COLO829 (cell line): ENCODE measurements at regions not wholly inside any gene's neighbourhood (a gene's known extent, or its start where the extent isn't known, plus 50 kb on each side); places are given as distances from the start of the nearest gene placed in this dataset.

ENCODE experiments used
- DNase-seq: peaks from one replicate; pipeline ENCODE4 v3.0.0; 2012; ENCODE audit warnings: low spot score

DNA sequence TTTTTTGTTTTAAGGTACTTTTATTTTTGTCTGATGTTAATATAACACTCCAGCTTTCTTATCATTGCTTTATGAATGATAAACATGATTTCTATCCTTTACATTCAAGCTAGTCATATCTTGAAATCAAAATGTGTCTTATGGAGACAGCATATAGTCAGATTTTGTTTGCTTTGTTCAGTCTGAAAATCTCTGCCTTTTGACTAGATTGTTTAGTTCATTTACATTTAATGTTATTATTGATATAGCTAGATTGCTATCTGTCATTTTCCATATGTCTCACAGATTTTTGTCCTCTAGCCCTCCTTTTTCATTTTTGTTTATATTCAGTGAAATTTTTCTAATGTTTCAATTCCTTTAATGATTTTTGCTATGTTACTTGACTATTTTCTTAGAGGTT lies 332.8 kb downstream of the SMOC2 start:
- DNase-seq = no peak

DNA sequence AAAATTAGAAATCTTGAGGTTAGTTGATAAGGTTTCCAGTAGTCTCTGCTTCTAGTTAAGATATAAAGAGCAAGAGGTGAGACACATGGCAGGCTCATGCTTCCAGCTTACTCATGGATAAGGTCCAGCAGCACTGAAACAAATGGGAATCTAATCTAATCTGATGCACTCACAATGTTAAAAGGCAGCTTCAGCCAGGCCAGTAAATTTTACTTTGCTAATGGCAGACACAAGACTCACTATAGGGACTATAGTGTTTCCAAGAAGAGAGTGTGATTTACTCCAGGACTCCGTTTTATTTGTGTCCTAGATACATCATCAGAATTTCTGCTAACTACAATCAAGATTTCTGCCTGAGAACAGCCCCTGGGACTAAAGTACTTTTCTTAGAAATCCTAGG lies 324.8 kb downstream of the SMOC2 start:
- no peak for DNase-seq

DNA sequence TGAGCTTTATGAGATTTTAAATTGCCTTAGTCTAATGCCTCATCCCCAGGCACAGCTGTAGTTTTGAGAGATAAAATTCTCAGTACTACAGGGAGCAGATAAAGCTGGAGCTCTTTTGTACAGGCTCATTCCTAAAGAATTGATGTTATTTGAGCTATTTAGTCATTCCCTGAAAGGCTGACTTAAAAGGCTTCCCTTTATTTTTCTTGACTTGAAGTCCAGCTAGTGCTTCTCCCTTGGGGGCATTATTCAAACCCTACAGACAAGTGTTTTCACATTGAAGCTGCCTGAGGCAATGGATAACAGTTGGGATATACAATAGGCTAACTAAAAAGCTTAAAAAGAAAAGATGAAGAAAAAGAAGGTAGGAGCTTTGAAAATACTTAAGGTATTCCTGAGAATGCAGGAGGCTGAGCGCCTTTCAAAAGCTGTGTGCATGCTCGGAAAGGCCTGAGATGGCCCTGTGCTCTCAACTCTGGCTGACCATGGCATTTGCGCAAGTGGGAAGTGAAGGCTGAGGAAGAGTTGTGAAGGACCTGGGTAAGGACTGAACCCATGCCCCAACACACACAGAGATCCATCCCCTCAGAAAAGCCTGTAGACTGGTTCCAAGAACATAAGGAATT lies 315.1 kb downstream of the SMOC2 start:
- DNase-seq = no peak

DNA sequence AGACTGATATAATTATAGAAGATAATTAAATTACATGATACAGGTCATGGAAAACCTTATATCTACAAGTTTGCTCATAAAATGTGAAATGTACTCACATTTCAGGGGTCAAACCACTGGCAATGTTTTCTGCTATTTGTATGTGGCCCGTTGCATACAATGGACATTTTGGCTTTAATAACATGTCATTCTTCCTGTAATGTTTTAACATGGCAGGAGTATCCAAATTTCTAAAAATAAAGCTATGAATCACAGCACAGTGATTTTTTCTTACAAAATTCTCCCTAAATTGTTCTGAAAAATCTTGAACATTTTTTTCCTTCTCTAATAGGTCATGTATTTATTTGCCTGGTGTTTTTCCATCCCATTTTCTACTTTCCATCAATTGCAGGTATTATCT lies 305.7 kb downstream of the SMOC2 start:
- no peak for DNase-seq

DNA sequence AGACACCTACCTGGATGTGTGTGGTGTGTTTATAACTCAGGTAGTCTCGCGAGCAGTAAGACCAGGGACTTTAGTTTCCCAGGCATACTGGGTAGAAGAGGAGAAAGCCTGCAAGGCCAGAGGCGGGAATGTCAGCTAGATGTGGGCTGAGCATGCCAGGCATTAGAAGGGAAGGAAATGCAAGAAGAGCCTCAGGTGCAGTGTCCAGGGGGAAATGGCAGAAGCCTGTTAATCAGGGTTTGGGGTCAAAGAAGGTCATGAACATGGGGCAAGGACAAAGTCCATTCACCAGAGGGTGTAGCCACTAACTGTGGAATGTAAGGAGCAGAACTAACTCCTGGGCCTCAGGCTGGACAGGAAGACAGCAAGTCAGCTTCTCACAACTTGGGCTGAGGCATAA lies 305.0 kb downstream of the SMOC2 start:
- DNase-seq = no peak

DNA sequence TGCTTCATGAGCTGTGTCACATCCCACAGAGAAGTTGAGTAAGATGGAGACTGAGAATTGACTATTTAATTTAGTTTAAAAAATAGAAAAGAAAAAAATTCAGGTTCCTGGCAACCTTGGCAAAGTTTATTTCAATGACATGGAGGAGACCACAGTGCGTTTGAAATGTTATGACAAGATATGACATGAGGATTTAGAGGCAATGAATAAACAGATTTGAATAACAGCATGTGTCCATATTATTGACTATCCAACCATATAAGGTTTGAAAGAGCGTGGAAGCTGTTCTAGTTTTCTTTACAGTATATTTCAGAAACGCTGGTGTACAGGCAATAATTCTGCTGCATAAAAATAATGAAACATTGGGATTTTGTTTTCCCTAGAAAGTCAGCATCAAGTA lies 303.9 kb downstream of the SMOC2 start:
- no peak for DNase-seq

DNA sequence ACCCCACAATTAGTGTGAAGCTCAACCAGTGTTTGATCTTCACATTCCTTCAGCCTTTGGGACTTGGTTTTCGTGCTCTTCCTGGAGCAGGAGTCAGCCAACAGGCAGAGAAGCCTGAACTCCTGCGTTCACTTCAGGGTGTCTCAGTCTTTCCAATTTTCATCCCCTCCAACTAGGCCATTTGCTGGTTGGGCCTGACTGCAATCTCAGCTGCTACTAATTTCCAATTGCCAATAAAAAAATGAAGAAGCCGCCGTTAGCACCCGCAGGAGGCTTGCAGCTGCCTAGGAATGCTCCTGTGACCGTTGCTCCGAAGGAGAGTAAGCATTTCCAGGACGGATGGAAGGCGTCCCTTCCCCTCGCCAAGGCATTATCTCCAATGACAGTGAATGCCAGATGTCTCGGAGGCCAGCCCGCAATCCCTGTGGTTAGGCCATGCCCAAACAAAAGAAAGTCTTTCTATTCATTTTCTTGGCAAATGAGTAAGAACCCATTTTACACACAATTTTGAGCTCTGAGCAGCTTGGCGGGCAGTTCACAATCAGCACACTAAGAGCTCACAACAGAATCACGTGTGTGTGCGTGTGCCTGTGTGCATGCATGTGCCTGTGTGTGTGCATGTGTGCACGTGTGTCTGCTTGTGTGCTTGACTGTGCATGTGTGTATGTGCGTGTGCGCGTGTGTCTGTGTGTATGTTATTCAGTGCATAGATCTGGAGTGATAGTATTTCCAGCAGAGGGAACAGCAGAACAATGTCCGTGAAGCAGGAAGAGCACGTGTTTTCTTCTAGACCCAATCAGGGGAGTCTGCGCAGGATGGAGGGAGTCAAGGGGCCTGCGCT lies 301.2 kb downstream of the SMOC2 start:
- no peak for DNase-seq

DNA sequence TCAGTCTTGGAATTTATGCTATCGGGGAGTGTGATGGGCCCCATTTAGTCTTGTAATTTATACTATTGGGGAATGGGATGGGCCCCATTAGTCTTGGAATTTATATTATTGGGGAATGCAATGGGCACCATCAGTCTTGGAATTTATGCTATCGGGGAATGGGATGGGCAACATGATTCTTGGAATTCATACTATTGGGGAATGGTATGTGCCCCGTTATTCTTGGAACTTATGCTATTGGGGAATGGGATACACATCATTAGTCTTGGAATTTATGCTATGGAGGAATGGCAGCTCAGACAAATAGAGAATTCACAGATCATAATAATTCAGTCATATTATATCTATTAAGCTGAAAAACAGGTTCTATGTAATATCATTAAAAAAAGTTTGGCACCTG lies 300.3 kb downstream of the SMOC2 start:
- DNase-seq = no peak

DNA sequence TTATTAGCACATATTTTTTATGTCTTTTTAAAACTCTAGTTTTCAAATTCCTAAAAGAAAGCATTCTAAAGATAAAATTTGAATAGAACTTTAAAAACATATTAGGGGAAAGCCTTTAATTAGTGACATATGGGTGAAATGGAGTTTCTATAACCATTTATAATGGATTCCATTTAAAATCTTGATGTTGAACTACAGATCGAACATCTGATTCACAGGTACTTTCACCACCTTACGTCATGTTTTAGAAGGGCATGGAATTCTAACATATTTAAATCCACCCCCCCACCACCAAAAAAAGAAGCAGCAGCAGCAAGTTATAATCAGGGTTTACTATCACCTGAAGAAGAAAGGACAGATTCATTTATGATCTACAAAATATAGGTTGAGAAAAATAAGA lies 298.4 kb downstream of the SMOC2 start:
- no peak for DNase-seq

DNA sequence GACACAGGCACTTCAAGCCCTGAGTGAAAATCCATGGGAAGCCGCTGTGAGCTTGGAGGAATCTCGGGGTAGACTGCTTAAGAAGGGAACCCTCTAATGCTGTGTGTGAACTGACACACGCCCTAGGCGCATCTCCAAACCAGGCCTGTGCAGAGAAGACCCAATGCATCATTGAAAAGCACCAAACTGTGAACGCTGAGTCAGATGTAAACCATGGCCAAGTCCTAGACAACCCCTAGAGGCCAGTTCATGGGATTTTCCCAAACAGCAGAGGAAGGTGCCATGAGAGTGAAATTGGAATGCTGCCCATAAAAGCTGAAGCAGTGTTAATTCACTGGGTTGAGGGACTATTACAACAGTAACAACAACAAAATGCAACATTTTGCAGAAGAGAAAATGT lies 296.5 kb downstream of the SMOC2 start:
- no peak for DNase-seq

DNA sequence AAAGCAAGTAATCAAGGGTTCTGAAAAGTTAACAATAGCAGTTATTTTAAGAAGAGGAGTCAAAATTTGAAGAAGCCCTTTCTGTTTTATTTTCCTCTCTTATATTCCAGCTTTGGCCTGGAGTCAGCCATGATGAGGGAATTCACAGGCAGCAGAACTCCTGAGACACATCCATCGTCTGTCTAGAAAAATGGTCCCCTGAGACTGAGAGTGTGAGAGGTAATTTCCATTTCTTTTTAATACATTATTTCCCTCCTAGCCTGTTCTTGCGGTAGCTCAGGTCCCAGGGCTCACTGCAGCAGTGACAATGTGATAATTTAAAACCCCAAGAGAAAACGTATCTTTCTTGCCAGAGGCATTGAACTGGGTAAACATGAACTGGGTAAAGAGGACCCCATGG lies 296.0 kb downstream of the SMOC2 start:
- DNase-seq = no peak

DNA sequence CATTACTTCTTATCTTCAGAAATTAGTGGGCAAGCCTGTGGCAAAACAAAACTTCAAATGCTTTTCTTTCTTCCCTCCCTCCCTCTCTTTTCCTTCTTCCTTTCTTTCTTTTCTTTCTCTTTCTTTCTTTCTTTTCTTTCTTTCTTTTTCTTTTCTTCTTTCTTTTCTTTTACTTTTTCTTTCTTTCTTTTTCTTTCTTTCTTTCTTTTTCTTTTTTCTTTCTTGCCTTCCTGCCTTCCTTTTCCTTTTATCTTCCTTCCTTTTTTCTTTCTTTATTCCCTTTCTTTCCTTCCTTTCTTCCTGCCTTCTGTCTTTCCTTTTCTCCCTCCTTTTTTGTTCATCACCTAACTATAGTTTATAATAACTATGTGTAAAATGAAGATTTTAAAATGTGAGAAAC lies 295.1 kb downstream of the SMOC2 start:
- no peak for DNase-seq

DNA sequence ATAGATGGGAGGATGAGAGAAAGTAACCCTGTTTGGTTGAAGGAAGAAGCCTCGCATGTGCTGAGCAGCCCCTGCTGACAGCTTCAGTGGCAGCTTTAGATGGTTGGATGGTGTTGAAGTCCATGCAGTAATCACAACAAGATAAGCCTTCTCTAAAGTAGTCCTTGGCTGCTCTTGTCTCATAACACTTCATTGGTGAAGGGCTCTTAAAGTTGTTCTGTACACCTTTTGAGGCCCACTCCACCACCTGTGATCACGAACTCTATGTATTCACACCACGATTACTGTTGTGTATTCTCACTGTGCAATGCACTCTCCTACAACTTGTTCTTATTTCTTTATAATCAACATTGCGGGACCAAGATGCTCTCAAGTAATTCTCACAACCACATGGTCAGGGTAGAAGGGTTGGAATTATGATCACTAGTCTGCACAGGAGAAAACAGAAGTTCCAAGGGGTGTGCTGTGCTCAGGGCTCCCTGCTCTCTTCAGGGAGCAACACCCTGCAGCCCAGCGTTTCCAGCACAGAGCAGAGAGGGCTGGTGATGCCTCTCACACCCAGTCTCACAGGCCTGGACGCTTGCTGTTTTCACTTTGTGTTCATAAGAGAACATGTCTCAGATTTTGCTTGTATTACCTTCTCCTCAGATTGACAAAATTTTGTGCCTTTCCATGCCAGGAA lies 294.4 kb downstream of the SMOC2 start:
- no peak for DNase-seq

DNA sequence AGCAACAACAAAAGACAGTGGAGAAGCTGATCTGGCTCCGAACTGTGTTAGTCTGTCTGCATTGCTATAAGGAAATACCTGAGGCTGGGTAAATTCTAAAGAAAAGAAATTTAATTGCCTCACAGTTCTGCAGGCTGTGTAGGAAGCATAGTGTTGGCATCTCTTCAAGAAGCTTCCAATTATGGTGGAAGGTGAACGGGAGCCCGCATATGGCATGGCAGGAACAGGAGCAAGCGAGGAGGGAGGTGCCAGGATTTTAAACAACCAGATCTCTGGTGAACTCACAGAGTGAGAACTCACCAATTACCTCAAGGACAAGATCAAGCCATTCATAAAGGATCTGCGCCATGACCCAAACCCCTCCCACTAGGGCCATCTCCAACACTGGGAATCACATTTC lies 293.5 kb downstream of the SMOC2 start:
- DNase-seq = no peak

DNA sequence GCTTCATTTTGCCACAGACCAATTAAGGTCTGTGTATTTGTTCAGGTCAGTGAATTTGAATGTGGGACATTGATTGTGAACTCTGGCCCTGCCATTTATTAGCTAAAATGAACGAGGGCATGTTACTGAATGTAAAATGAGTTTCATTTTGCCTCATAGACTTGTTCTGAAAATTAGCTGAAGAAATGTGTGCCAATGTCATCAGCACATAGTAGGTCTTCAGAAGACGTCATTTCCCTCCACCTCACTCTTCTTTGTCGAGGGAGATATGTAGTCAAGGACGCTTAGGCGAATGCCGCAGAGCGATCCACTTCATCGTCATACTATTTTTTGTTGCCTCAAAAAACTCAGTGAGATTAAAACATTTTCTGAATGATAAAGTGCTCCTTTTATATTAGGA lies 291.7 kb downstream of the SMOC2 start:
- DNase-seq = no peak

DNA sequence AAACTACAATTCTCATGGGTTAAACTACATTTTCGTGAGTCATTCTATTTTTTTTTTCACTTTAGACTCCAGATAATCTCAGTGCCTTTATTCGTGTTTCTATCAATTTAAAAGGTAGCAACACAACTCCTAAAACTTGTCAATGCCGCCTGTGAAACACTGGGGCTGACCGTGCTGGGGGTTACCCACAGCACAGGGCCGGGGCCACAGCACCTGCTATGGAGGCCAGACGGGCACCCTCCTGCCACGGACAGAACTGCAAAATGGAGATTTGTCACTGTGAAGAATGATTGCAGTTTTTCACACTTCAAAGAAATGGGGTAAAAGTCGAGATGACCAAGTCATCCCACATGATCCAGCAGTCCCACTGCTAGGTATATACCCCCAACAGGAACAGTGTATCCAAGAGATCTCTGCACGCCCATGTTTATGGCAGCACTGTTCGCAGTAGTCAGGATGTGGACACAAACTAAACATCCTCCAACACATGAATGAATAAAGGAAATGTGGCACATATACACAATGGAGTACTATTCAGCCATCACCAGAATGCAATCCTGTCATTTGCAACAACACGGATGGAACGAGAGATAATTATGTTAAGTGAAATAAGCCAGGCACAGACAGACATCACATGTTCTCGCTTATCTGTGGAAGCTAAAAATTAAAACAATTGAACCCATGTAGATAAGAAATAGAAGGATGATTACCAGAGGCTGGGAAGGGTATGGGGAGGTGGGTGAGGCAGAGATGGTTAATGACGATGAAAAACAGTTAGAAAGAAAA lies 290.1 kb downstream of the SMOC2 start:
- DNase-seq = no peak

DNA sequence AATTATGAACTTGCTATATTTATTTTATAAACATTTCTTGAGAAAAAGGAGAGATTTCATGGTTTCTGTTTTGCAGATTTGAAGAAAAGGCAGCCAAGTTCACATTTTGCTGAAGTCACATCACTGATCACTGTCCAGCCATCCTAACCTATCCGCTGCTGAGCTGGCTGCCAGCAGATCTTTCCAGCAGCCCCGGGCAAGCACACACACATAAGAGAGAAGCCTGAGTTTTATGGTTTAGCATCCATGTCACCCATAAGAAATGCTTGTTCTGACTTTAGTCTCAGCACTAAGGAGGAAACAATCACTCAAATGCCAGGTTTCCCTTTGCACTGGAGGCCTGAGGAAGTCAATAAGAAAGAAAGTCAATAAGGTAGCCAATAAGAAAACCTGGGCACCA lies 287.1 kb downstream of the SMOC2 start:
- no peak for DNase-seq

DNA sequence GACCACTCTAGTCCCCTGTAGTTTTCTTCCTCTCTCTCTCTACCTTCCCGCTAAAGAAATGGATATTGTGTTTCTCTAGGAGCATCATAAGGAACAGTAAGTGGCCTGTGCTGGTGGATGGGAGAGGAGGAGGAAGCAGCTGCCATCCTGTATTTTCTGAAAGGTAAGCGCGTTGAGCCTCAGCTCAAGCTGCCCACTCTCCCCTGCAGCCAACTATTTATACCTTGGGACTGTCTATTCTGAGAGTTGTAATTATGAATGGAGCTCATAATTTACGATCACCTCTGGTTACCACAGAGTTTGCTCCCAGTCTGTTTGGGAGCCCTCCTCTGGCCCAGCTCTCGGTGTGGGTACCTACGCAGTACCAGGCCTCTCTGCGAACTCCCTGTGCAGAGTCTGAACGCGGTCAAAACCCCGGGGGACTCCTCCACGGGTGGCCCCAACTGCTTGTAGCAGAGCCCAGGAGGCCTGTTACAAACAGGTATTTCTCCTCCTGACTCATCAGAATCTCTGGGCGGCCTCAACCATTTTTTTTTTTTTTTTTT lies 285.4 kb downstream of the SMOC2 start:
- no peak for DNase-seq

DNA sequence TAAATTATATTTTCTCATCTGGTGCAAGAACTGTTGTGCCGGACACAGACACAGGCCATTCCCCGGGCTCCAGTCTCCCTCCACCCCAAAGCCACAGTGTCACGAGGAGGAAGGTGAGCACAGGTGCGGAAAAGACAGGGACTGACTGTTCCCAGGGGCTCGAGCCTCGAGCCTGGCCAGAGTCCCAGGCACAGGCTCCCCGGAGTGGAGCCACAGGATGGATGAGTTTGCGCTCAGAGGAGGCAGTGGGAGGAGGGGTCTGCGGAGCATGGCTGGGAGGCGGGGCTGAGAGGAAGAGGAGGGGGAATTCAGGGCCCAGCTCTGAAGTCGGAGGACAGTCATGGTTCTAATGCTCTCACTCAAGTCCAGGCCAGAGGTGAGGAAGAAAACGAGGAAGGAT lies 284.8 kb downstream of the SMOC2 start:
- DNase-seq = no peak

DNA sequence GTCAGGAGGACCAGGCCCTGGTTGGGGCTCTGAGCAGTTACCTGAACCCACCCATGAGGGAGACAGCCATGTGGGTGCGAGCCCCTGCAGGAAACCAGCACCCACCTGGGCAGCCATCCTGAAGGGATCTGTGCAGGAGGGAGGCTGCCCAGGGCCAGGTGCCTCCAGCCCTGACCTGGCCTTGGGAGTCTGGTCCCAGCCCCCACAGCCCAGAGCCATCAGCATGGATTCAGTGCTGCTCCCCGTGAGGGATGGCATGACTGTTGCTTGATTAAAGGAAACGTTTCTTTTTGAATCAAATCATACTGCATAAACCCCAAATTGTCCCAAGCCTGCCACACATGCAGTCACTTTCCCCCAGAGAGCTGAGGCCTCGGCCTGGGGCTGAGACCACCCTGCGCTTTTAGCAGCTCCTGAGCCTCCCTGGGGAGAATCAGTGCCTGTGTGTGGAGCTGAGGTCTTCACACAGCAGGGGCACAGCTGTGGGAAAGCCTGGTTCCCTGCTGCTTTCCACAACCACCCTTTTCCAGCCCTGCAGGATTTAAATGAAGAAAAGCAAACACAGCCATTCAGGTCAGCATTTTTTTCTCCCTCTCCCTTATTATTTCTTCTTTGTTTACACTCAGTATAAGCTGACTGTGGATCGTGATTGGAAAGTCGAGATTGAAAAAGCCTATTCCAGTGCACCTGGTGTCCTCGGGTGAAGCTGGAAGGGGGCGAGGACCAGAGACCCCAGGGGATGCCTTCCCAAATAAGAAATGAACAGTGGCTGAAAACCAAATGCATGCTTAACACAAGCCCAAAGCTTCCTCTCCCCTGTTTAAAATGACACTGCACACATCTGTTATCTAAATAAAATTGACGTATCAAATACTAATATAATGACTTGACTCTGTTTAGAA lies 283.9 kb downstream of the SMOC2 start:
- no peak for DNase-seq

DNA sequence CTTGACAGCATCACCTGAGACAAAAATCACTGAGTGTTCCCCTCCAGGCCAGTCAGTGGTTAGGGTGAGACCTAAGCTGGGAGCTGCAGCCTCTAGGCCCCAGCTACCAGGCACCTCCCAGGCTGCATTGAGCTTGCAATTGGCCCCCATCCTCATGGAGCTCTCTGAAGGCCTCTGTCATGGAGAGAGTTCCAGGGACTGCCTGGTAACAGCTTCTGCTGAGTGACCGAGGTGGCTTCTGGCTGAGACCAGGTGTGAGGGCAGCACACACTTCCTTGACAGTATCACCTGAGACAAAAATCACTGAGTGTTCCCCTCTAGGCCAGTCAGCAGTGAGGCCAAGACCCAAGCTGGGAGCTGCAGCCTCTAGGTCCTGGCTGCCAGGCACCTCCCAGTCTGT lies 283.0 kb downstream of the SMOC2 start:
- no peak for DNase-seq
